ENCODE measurements at regions not wholly inside any gene's neighbourhood (a gene's known extent, or its start where the extent isn't known, plus 50 kb on each side); places are given as distances from the start of the nearest gene placed in this dataset.

DNA sequence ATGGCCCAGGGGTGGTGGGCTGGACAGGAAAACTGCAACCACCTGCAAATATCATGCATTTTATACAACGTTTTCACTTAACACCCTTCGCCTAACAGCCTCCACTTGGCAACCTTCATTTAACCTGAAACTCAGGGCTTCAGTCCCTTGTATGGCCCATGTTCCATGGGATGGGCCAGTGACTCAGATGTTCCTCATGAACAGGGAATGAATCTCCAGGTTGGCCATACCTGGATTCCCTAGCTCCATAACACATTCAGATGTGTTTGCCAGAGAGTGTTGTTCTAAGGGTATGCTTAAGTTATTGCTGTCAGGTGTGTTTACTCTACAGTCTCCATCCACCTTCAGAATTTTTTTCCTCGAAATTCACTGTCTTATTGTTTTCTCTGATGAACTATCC is 316.9 kb downstream of the JRKL start:
- TF ChIP-seq, protein P1, sequence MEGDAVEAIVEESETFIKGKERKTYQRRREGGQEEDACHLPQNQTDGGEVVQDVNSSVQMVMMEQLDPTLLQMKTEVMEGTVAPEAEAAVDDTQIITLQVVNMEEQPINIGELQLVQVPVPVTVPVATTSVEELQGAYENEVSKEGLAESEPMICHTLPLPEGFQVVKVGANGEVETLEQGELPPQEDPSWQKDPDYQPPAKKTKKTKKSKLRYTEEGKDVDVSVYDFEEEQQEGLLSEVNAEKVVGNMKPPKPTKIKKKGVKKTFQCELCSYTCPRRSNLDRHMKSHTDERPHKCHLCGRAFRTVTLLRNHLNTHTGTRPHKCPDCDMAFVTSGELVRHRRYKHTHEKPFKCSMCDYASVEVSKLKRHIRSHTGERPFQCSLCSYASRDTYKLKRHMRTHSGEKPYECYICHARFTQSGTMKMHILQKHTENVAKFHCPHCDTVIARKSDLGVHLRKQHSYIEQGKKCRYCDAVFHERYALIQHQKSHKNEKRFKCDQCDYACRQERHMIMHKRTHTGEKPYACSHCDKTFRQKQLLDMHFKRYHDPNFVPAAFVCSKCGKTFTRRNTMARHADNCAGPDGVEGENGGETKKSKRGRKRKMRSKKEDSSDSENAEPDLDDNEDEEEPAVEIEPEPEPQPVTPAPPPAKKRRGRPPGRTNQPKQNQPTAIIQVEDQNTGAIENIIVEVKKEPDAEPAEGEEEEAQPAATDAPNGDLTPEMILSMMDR (IDR thresholded peaks at IDR 0.05; ENCODE audit: control insufficient read depth, insufficient read depth, low read depth, low read length, missing control alignments) = no peak
- no peak overlapping the region for H3K4me3 ChIP-seq (ENCODE audit: control insufficient read depth, low read depth, low read length)
- no peak for DNase-seq (ENCODE audit: low read depth)

DNA sequence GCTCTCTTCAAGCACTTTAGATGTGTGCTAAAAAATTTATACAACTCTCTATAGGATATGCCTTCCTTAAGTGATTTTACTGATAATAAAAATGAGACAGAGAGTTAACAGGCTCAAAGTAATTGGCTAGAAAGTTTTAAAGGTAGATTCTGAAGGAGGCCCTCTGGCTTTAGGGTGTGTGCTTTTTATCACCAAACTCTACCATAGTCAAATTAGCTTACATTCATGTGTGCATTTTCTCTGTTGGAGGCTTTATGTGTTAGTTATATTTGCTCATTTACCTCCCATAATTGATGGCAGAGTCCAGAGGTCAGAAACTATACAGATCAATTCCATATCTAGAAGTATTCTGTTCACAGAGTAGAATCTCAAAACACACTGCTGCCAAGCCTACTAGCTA is 317.5 kb downstream of the JRKL start:
- TF ChIP-seq, protein P1 (IDR thresholded peaks at IDR 0.05; ENCODE audit: control insufficient read depth, insufficient read depth, low read depth, low read length, missing control alignments) = no peak
- H3K4me3 ChIP-seq (ENCODE audit: control insufficient read depth, low read depth, low read length) = no peak overlapping the region

DNA sequence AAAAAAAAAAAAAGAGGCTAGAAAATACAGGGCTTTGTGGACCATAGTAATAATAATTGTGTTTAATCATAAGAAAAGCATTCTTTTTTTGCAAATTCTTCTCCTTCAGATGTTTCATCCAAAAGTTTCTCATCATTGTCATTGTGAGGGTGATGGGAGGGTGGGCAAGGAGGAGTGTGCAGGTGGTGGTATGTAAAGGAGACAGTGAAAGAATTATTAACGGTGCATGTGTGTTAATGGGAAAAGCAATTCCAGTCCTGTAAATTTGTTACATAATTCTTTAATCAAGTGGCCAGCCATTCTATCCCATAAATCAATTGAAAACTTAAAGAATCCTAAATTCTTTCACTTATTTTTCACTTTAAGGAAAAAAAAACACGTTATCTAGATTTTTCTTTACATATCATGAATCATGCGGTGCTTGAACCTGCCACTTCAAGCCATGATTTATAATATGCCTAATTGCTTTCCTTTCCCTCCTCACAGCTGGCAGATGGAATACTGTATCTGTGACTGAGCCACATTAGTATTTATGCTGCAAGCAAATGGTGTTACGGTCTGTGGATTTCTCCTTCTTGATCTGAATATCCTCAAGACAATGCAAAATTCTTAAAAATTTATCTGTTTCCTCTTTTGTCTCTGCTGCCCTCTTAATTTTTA is 318.5 kb downstream of the JRKL start:
- DNase-seq (ENCODE audit: low read depth) = no peak
- TF ChIP-seq, protein P1 (IDR thresholded peaks at IDR 0.05; ENCODE audit: control insufficient read depth, insufficient read depth, low read depth, low read length, missing control alignments) = no peak
- no peak overlapping the region for H3K4me3 ChIP-seq (ENCODE audit: control insufficient read depth, low read depth, low read length)

More for the DNA sequence above, 317.5 kb downstream of the JRKL start:
- DNase-seq (ENCODE audit: low read depth) = no peak

DNA sequence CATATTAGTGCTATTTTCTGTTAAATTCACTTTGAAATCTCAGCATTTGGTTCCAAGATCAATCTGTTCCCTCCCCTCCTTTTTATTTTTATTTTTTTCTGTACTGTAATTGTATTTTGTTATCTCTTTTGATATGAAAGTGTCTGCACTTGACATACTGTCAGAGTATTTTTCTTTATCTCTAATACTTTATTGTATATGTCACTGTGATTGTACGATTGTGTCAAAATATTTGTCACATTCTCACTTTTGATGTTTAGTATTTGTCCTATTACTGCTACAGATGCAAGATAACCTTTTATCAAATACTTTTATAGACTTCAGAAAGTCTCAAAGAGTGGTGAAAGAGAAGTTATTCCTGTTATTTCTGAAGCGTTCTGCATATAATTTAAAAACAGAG is 323.5 kb downstream of the JRKL start:
- DNase-seq (ENCODE audit: low read depth) = no peak
- H3K4me3 ChIP-seq (ENCODE audit: control insufficient read depth, low read depth, low read length) = no peak overlapping the region
- TF ChIP-seq, protein P1 (IDR thresholded peaks at IDR 0.05; ENCODE audit: control insufficient read depth, insufficient read depth, low read depth, low read length, missing control alignments) = no peak

DNA sequence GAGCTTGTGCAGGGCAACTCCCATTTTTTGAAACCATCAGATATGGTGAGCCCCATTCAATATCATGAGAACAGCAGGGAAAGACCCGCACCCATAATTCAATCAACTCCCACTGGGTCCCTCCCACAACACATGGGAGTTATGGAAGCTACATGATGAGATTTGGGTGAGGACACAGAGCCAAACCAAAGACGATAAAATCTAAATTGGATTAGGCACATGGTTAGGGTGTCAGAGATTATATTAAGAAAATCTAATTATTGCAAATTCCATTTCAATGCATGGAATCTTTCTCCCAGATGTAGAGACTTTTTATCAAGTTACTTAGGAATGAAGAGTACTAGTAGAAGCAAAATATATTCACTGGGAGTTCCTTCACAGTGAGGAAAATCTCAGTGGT is 324.9 kb downstream of the JRKL start:
- DNase-seq (ENCODE audit: low read depth) = no peak
- H3K4me3 ChIP-seq (ENCODE audit: control insufficient read depth, low read depth, low read length) = no peak overlapping the region
- TF ChIP-seq, protein P1 (IDR thresholded peaks at IDR 0.05; ENCODE audit: control insufficient read depth, insufficient read depth, low read depth, low read length, missing control alignments) = no peak

DNA sequence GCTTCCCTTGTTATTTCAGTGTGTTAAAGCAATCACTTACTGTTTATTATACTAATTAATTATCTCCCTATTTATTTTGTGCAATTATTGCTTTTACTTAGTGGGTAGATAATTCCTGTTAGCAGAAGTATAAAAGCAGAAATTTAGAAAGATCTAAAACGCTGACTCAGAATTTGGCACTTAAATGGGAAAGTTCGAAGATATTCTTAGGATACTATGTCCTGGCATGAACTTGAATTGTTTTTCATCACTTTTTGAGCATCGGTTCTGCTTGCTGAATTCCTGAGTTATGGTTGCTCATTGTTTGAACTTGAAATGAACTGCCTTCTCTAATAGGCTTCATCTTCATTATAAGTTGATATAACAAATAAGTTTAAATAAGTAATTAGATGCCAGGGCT is 325.4 kb downstream of the JRKL start:
- TF ChIP-seq, protein P1 (IDR thresholded peaks at IDR 0.05; ENCODE audit: control insufficient read depth, insufficient read depth, low read depth, low read length, missing control alignments) = no peak
- H3K4me3 ChIP-seq (ENCODE audit: control insufficient read depth, low read depth, low read length) = no peak overlapping the region
- no peak for DNase-seq (ENCODE audit: low read depth)
